Neuronal stem cell (in vitro differentiated cells): ENCODE measurements at regions not wholly inside any gene's neighbourhood (a gene's known extent, or its start where the extent isn't known, plus 50 kb on each side); places are given as distances from the start of the nearest gene placed in this dataset.
"Not testable (repeated sequence)": the region's sequence is repeated elsewhere in the genome, so short reads cannot be mapped to it uniquely, and the experiment has no call there.

Experiments
- DNase-seq: peaks from one replicate; pipeline ENCODE4 v3.0.0-alpha.2; 2013; ENCODE audit warnings: low spot score
- H2AFZ ChIP-seq: one replicate; pipeline ENCODE4 v1.6.1; 2013; ENCODE audit warnings: mild to moderate bottlenecking, low read length, inconsistent platforms
- H2AK5ac ChIP-seq: 2 replicates; pipeline ENCODE4 v1.6.1; 2013; ENCODE audit warnings: low read depth, mild to moderate bottlenecking, inconsistent platforms, low read length, moderate library complexity, mixed read lengths
- H2BK120ac ChIP-seq: 2 replicates; pipeline ENCODE4 v1.6.1; 2013; ENCODE audit warnings: low read depth, mild to moderate bottlenecking, inconsistent platforms, low read length, moderate library complexity, mixed read lengths
- H2BK12ac ChIP-seq: one replicate; pipeline ENCODE4 v1.6.1; 2013; ENCODE audit warnings: low read length, inconsistent platforms
- H2BK15ac ChIP-seq: 2 replicates; pipeline ENCODE4 v1.6.1; 2013; ENCODE audit warnings: mild to moderate bottlenecking, low read length, inconsistent platforms, mixed read lengths
- H2BK5ac ChIP-seq: one replicate; pipeline ENCODE4 v1.6.1; 2013; ENCODE audit warnings: inconsistent platforms, mild to moderate bottlenecking, low read length, moderate library complexity
- H3K14ac ChIP-seq: one replicate; pipeline ENCODE4 v1.6.1; 2013; ENCODE audit warnings: low read length, inconsistent platforms
- H3K18ac ChIP-seq: 2 replicates; pipeline ENCODE4 v1.6.1; 2013; ENCODE audit warnings: low read length, inconsistent platforms
- H3K23ac ChIP-seq: 2 replicates; pipeline ENCODE4 v1.6.1; 2013; ENCODE audit warnings: low read depth, mild to moderate bottlenecking, mixed read lengths, low read length, inconsistent platforms; ENCODE audit not compliant: poor library complexity
- H3K27ac ChIP-seq: replicated peaks from 3 replicates; pipeline ENCODE4 v1.5.1; 2013; ENCODE audit warnings: low read length, inconsistent platforms
- H3K27me3 ChIP-seq, 3 experiments: 2 replicates each; pipeline ENCODE4 v1.6.1; 2013; ENCODE audit warnings: low read length in 3 of 3, mild to moderate bottlenecking in 2 of 3, inconsistent platforms in 1 of 3, low read depth in 1 of 3, mixed read lengths in 1 of 3, moderate library complexity in 1 of 3; ENCODE audit not compliant: control insufficient read depth in 3 of 3, insufficient read depth in 3 of 3
- H3K36me3 ChIP-seq, 2 donors: replicated peaks in 1 of 2; 2 replicates each; pipeline ENCODE4 v1.6.1; 2013; ENCODE audit warnings: low read length in 2 of 2; ENCODE audit not compliant: control insufficient read depth in 2 of 2, insufficient read depth in 2 of 2
- H3K4ac ChIP-seq: 2 replicates; pipeline ENCODE4 v1.6.1; 2013; ENCODE audit warnings: inconsistent platforms, mild to moderate bottlenecking, low read length, moderate library complexity
- H3K4me1 ChIP-seq, 2 donors: 1 replicate in 1 of 2; 2 replicates in 1 of 2; pipeline ENCODE4 v1.6.1; 2013; ENCODE audit warnings: low read length in 2 of 2, low read depth in 1 of 2; ENCODE audit not compliant: control insufficient read depth in 2 of 2, insufficient read depth in 1 of 2
- H3K4me2 ChIP-seq: one replicate; pipeline ENCODE4 v1.6.1; 2013; ENCODE audit warnings: mild to moderate bottlenecking, low read length, inconsistent platforms; ENCODE audit not compliant: insufficient read depth, poor library complexity, severe bottlenecking
- H3K4me3 ChIP-seq, 2 donors: 2 replicates each; pipeline ENCODE4 v1.5.1; 2013; ENCODE audit warnings: low read length in 2 of 2, mild to moderate bottlenecking in 2 of 2, inconsistent platforms in 1 of 2, moderate library complexity in 1 of 2
- H3K79me1 ChIP-seq: one replicate; pipeline ENCODE4 v1.6.1; 2013; ENCODE audit warnings: low read depth, mild to moderate bottlenecking, inconsistent platforms, low read length, moderate library complexity
- H3K9ac ChIP-seq: one replicate; pipeline ENCODE4 v1.6.1; 2013; ENCODE audit warnings: mild to moderate bottlenecking, low read depth, low read length, inconsistent platforms; ENCODE audit not compliant: poor library complexity
- H3K9me3 ChIP-seq, 2 donors: replicated peaks in 1 of 2; 2 replicates each; pipeline versions ENCODE3 to v1.6.1; 2013; ENCODE audit warnings: low read length in 2 of 2, mild to moderate bottlenecking in 2 of 2, inconsistent platforms in 1 of 2, low read depth in 1 of 2, mixed read lengths in 1 of 2, moderate library complexity in 1 of 2; ENCODE audit not compliant: control insufficient read depth in 2 of 2, insufficient read depth in 1 of 2
- H4K8ac ChIP-seq: one replicate; pipeline ENCODE4 v1.6.1; 2013; ENCODE audit warnings: low read depth, mild to moderate bottlenecking, inconsistent platforms, low read length, moderate library complexity
- H4K91ac ChIP-seq: one replicate; pipeline ENCODE4 v1.6.1; 2013; ENCODE audit warnings: low read length, low read depth, mild to moderate bottlenecking, inconsistent platforms; ENCODE audit not compliant: poor library complexity
- WGBS, 2 donors: extraction: QIAGEN DNeasy Blood & Tissue Kit; methylation state at CpG; one replicate each; pipeline ENCODE4 v1.1.7; 2013; ENCODE audit warnings: missing lambda C conversion rate in 2 of 2, mixed read lengths in 1 of 2; ENCODE audit not compliant: insufficient read length in 2 of 2, insufficient replicate concordance in 1 of 2; ENCODE audit errors: extremely low coverage in 2 of 2; 5-methylcytosine and 5-hydroxymethylcytosine counted together

GRCh38 chr6:776951-777350 is 84.0 kb upstream of the EXOC2 start:
- Histone ChIP-seq H3K18ac (no peak overlapping the region), H2BK5ac (no peak overlapping the region), H2BK120ac (no peak overlapping the region), H4K91ac (no peak overlapping the region), H3K27me3 (peaks cover 0 to 4% (median 0%) of the 10 kb centered on the region in 3 experiments), H2AFZ (no peak overlapping the region), H3K4me3 (no peak overlapping the region), H2BK12ac (no peak overlapping the region), H3K9ac (no peak overlapping the region), H3K9me3 (no peaks in the 10 kb centered on the region), H3K36me3 (no peaks in the 10 kb centered on the region), H3K4ac (no peak overlapping the region), H4K8ac (no peak overlapping the region), H3K4me1 (peaks cover 0 to 1% of the 10 kb centered on the region in 2 donors), H3K79me1 (no peaks in the 10 kb centered on the region), H2AK5ac (no peak overlapping the region), H2BK15ac (no peak overlapping the region), H3K23ac (no peak overlapping the region), H3K4me2 (no peak overlapping the region), H3K27ac (no peak overlapping the region), H3K14ac (no peak overlapping the region)
- no peak for DNase-seq
- WGBS, 2 donors, result no CpG with 5 or more reads among the region's 9 CpGs

DNA sequence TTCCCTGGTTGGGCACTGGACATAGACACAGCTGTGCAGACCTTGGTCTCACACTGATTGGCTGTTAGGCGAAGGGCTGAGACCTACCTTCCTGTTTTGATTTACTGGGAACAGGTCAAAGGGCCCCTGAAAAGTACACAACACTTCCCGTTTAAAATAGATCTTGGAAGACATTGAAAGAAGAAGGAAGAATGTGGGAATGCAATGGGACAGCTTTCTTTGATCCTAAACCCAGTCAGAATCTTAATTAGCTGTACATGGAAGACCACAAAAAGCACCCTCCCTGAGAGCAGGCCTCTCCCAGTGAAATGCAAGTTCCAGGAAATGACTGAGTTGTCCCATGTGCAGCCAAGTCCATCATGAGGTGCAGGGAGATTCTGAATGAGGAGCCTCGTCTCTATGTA is 83.6 kb upstream of the EXOC2 start:
- H3K4me2 ChIP-seq, result no peak overlapping the region
- H3K4ac ChIP-seq, result no peak overlapping the region
- no peak overlapping the region for H3K23ac ChIP-seq
- no peak overlapping the region for H2BK12ac ChIP-seq
- H2BK120ac ChIP-seq, result no peak overlapping the region
- H2BK15ac ChIP-seq, result no peak overlapping the region
- no CpG with 5 or more reads among the region's 3 CpGs for WGBS, 2 donors
- no peak overlapping the region for H3K9ac ChIP-seq
- H3K4me1 ChIP-seq, result peaks cover 0 to 1% of the 10 kb centered on the region in 2 donors
- H4K91ac ChIP-seq, result no peak overlapping the region
- no peak overlapping the region for H2BK5ac ChIP-seq
- H3K79me1 ChIP-seq, result no peaks in the 10 kb centered on the region
- peak overlapping the region; percentile 15 for H2AFZ ChIP-seq
- H3K18ac ChIP-seq, result no peak overlapping the region
- no peak overlapping the region for H3K27ac ChIP-seq
- DNase-seq, result no peak
- H3K9me3 ChIP-seq, result no peaks in the 10 kb centered on the region
- H3K4me3 ChIP-seq, result no peak overlapping the region
- H3K27me3 ChIP-seq, result peaks cover 0 to 4% (median 0%) of the 10 kb centered on the region in 3 experiments
- no peak overlapping the region for H3K14ac ChIP-seq
- H2AK5ac ChIP-seq, result no peak overlapping the region
- no peaks in the 10 kb centered on the region for H3K36me3 ChIP-seq
- H4K8ac ChIP-seq, result no peak overlapping the region

- Histone ChIP-seq H3K27ac (no peak overlapping the region), H3K36me3 (no peaks in the 10 kb centered on the region), H3K4me2 (no peak overlapping the region), H4K91ac (no peak overlapping the region), H2BK15ac (no peak overlapping the region), H3K4ac (no peak overlapping the region), H3K4me1 (no peaks in the 10 kb centered on the region), H2AK5ac (no peak overlapping the region), H3K18ac (no peak overlapping the region), H4K8ac (no peak overlapping the region), H2AFZ (no peak overlapping the region), H3K27me3 (peaks cover 0 to 4% (median 0%) of the 10 kb centered on the region in 3 experiments), H2BK5ac (no peak overlapping the region), H2BK120ac (no peak overlapping the region), H3K23ac (no peak overlapping the region), H3K9ac (no peak overlapping the region), H3K14ac (no peak overlapping the region), H2BK12ac (no peak overlapping the region), H3K9me3 (no peaks in the 10 kb centered on the region), H3K4me3 (no peak overlapping the region), H3K79me1 (no peaks in the 10 kb centered on the region)
- no peak for DNase-seq
- WGBS, 2 donors, result no CpG with 5 or more reads among the region's 5 CpGs
These were observed 82.9 kb upstream of the EXOC2 start for GRCh38 chr6:775863-776262.

- H2BK5ac ChIP-seq, H2AFZ ChIP-seq, H3K23ac ChIP-seq, H3K4ac ChIP-seq, H3K4me2 ChIP-seq, H2BK120ac ChIP-seq, H3K36me3 ChIP-seq, DNase-seq, H3K27ac ChIP-seq, H3K4me3 ChIP-seq, H4K91ac ChIP-seq, H4K8ac ChIP-seq, H3K9ac ChIP-seq, H2BK15ac ChIP-seq, H3K18ac ChIP-seq, H3K27me3 ChIP-seq, H2BK12ac ChIP-seq, H3K9me3 ChIP-seq, H3K14ac ChIP-seq, H3K4me1 ChIP-seq, H3K79me1 ChIP-seq, H2AK5ac ChIP-seq: not testable (repeated sequence)
These were observed 78.7 kb upstream of the EXOC2 start for GRCh38 chr6:771683-772082.
